HG02763 (cell line): ENCODE measurements at regions not wholly inside any gene's neighbourhood (a gene's known extent, or its start where the extent isn't known, plus 50 kb on each side); places are given as distances from the start of the nearest gene placed in this dataset.

ENCODE experiments used
- ATAC-seq: cut with Tn5 transposase; IDR thresholded peaks from one replicate; pipeline ENCODE4 v1.9.1; 2021; ENCODE audit warnings: mild to moderate bottlenecking, moderate library complexity; ENCODE audit not compliant: unreplicated experiment

DNA sequence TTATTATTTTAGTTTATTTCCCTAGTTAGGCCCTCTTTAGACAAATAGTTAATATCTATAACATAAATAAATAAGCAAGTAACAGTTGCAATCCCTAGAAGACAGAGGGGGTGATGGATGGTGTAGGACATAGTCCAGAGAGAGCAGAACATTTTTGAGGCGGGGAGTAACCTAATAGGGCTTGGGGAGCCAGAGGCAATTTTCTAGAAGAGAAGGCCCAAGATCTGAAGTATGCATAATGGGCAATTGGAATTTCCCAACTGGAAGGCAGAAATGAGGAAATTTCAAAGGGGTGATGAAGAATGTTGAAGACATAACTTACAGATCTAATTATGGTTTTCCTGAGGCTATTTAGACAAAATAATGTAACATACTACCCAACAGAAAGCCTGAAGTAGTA, 525.7 kb downstream of the TUSC7 start:
- ATAC-seq: no peak

DNA sequence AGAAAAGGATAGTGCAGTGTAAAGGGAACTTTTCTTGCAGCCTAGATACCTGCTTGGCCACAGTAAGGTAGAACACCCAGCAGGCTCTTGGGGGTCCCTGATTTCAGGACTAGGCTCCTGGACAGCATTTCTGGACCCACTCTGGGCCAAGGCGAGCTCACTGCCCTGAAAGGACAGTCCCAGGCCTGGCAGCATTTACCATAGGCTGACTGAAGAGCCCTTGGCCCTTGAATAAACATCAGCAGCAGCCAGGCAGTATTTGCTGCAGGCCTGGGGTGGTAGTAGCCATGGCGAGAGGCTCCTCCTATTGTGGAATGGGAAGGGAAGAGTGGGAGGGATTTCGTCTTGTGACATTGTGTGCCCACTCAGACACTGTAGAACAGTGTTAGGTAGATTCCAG, 529.2 kb downstream of the TUSC7 start:
- ATAC-seq: no peak

DNA sequence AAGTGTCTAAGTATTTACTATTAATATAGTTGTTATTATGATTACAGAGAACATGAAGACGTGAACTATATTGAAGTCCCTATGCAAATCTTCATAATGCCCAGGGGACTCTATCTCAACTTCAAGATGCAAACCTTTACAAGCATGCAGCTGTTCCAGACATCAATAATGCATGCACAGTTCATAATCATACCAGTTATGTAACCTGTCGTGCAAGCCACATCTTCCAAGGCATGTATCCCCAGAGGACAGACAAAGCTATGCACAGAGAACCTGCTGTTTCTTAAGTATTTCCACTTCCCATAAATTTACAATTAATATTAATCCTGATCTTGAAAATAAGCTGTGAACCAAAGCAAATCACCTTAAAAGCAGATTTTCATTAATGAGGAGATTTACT, 534.1 kb downstream of the TUSC7 start:
- ATAC-seq: no peak

DNA sequence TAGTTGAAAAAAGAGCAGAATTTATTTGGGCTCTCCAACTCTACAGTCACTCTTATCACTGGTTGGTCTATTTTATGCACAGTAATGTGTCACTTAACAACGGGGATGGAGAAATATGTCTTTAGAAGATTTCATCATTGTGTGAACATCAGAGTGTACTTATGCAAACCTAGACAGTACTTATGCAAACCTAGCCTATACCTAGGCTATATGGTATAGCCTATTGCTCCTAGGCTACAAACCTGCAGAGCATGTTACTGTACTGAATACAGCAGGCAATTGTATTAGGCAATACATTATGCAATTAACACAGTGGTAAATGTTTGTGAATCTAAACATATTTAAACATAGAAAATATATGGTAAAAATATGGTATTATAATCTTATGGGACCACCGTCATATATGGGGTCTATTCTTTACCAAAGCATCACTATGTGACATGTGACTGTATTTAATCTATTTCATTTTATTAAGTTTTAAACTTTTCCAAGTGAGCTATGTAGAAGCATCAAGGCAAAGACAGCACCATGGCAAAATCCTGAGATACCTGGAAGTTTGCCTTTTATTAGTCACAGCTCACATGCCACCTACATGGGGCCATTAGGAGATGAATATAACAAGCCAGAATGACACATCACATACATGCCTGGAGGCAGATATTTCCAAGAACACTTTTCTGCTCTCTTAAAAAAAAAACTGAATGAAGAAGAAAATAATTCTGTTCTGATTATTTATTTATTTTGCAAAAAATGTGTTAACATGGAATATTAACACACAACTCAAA, 537.4 kb downstream of the TUSC7 start:
- no peak for ATAC-seq

DNA sequence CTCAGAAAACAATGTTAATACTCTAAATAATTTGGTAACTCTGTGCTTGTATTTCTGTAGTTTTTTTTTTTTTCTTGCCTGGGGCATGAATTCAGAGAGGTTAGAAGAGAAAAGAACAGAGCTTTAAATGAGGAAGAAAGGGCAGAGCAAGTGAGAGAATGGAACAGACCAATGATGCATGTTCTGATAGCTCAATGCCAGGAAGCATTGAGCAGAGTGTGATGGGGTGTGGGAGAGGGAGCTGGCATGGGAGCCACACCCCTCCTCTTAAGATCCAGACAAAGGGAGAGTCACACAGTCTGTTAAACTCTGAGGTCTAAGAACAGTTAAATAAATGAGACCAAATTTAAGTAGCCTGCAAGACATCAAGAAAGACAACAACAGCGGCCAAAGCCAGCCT, 538.6 kb downstream of the TUSC7 start:
- ATAC-seq: no peak

DNA sequence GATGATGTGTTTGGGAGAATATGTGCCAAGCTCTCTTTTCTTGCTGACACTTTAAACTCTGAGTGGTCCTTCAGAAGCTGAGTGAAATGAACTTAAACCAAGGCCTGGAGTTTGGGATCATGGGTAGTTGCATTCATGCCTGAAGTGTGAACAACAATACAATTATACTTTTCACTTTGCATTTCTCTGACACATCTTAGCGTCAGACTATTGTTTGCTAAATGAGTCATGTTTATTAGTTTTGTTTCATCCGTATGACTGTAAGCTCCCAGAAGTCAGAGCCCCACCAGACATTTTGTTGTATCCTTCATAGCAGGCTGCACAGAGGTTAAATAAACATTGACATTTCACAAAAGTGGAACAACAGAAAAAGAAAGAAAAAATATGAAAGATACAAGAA, 542.6 kb downstream of the TUSC7 start:
- no peak for ATAC-seq

DNA sequence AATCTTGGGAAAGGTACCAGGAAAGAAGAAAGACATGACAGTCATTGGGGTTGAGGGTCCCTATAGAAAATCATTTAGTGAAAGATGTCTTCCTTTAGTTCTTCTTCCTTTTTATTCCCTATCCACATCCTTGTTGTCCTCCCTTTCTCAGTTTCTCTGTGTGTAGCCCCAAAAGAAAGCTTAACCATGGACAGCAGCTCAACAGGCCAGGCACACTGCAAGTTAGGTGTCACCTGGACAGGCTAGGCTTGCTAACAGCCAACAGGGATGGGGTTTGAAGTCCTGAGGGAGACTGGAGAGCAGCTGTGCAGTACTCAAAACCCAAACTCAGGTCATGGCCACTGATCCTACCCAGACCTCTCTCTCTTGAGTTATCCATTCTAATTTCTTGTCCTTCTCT, 543.1 kb downstream of the TUSC7 start:
- ATAC-seq: no peak

DNA sequence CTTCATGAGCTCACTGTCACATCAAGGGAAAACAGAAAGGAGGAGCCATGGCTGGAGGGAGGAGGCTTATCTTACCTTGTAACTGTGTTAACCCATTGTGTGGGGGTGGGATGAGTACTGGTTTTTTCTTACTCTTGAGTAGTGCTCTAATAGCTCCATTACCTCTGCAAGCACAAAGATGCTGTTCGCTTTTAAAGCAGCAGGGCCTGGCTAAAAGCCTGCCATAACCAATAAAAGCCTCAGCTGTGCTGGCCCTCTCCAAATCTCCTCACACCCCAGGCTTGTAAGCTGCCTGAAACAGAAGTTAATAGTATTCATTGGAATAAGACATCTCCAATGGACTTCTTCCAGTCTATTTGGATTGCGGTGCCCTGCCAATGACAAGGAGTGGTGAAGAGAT, 544.1 kb downstream of the TUSC7 start:
- no peak for ATAC-seq

DNA sequence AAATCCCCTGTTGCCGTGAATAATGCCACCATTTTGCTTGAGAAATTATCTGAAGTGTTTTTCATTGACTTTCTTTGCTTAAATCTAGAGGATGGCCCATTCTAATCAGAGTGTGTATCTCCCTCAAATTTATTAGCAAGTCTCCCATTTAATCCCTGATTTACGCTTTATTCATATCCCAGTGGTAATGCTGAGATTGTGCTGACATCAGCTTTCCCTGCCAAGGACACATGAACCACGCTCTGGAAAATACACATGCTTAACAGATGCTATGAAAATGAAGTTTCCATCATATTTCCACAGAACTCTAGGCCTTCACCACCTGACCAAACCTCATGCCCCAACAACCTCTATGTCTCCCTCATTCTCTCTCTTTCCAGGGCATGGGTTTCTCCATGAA, 545.4 kb downstream of the TUSC7 start:
- no peak for ATAC-seq

DNA sequence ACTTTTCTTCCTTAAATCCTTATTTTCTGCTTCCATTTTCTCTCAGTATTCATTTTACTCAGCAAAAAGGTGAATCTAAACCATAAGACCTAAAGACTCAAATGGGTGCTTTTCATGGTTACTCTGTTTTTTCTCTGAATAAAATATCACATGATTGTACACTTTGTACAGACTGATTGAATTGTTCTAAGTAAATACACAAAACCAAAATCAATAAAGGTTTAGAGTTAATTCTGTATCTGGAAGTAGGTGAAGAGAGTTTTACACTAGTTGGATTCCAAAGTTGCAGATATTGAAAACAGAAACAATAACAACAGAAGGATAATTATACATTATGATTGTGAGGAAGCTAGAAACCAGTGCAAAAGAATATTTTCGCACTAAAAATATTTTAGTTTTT, 546.2 kb downstream of the TUSC7 start:
- ATAC-seq: no peak

DNA sequence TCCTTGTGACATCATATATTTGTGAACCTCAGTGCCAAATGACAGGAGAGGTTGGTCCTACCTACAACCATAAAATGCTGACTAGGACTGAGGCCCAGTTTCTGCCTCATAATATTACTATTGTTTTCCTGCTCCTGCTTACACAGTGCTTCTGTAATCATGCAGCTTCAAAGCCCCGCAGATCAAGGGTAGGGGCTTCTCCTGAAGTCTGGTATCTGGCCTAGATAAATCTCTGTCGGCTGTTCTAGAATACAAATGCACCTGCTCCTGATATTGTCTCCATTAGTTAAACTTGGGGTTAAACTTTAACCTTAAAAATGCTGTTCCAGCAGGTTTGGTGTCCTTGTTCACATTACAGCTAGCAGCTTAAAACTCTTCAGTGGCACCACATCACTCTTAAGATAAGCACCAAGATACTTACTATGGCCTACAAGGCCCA, 552.4 kb downstream of the TUSC7 start:
- no peak for ATAC-seq

DNA sequence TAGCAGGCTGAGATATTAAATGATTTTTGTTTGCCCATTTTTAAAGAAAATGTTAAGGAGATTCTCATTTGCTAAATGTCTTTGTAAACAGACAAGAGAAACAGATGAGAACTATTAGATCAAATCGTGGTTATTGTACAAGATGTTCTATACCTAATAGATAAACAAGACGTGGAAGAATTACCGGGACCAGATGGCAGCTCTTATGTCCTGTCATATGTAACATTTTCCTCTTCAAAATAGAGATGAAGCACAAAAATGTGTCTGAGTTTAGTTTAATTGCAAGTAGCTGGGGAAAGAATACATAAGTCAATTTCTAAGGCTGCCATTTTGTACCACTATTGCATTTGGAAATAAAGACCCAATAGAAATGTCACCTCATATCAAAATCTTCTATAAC, 553.7 kb downstream of the TUSC7 start:
- ATAC-seq: no peak

DNA sequence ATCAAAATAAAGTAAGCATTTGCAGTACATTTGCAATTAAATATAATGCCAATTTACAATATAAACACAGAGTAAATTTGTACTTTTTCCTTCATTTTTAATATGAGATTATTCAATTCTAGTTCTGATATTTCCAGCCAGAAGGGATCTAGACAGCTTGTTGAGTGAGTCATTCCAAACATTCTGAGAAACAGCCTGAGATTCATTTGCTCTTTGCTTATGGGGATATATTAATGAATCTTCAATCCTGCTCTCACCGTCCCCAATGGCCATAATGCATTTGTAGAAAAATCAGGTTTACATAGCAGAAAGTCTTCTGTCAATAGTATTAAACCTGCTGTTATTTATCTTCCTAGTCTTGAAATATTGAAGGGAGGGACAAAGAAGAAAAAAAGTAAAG, 554.2 kb downstream of the TUSC7 start:
- no peak for ATAC-seq

DNA sequence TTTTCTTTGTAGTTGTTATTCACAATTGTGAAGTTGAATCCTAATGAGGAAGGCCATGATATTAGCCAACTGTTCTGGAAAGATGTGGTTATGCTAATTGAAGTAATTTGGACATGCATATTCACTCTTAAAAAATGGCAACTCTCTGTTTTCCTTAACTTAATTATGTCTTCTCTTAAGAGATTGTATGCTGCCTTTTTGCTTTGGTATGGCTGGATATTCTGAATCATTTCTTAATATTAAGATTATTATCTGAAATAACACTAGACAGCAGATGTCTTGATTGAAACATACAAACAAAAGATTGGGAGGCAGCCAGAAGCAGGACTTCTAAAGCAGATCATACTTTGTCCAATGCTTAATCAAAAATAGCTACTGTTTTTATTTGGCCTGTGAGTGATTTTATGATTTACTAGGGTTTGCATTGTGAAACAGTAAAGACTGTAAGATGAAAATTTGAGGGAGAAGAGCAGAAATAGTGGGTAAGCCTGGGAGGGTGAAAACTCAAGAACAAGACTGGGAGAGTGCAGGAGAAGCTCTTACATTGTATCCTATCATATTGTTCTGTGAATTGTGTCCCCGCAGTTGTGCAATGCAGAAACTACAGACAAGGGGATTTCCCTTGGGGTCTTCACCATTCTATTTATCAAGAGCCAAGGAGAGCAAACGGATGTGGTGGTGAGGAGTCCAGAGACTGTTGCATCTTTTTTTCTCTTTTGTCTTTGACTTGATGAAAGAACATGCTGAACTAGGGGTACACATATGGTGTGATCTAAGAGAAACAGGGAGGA, 554.8 kb downstream of the TUSC7 start:
- ATAC-seq: no peak

DNA sequence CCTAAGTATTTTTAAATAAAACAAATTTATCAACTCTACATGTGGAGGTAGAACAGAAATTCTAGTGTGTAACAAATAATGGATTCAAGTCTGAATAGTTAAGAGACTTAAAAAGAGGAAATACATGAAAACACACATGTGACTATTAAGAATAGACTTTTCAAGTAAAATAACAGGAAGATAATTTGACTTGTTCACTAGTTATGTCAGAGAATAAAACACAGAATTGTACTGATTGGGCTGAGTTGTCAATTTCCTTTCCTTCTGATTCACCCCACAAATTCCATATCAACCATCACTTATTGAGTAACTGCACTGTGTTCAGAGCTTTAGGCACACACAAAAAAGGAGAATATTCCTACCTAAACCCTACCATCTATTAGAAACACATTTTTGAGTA, 557.2 kb downstream of the TUSC7 start:
- ATAC-seq: no peak

DNA sequence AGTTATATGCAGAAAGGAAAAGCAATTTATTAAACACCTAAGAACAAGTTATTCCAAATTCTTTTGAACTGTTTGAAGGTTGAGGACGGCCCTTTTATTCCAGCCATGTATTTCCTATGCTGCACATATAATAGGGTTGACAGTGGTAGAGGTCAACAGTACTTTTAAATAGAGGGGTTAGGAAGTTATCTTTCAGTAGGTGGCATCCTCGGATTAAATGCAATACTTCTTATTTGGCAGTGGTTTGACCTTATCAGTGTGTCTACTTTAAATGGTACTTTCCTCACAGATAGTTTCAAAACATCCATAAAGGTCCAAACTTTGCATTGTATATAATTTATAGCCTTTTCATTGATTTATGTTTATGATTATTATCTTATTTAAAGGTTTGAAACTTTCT, 558.7 kb downstream of the TUSC7 start:
- ATAC-seq: no peak

DNA sequence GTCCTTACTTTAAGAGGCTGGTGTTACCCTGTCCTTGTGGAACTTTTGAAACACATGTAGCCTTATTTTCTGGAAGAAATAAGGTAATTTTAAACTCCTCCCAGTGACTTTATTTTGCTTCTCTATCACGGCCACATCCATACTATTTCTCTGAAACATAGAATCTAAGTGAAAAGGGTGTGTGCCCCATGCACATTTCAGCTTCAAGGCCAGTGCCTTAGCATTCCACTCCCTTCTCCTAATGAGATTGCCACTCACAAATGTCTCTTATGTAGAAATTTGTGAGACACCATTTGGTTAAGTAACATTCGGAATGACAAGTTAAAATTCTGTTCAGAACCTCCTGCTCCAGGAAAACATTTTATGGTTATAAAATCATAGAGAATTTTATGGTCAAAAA, 562.7 kb downstream of the TUSC7 start:
- ATAC-seq: no peak

DNA sequence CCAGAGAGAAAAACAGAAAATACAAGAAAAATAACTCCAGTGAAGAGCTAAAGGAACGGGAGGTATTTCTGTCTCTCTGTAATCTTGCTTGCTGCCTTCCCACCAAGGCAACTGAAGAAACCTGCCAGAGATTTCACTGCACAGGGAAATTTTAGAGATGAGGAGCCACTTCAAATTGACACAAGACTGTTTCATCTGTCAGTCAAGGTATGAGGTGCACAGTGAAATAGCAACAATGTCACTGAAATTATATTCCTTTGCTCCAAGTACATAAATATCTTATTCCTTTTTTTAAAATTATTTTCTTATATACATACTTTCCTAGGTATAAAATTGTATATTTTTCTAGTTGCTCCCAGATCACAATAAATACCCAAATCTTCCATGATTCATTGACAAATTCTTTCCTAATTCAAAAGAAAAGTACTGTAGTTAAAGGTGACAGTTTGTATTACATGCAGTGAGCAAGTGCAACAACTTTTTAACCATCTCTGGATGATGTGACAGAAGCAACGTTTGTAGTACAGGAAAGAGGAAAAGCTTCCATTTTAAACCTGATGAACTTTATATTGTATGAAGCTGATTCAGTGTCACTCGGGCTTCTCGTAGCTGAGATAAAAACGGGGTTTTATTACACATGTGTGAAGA, 563.4 kb downstream of the TUSC7 start:
- no peak for ATAC-seq

DNA sequence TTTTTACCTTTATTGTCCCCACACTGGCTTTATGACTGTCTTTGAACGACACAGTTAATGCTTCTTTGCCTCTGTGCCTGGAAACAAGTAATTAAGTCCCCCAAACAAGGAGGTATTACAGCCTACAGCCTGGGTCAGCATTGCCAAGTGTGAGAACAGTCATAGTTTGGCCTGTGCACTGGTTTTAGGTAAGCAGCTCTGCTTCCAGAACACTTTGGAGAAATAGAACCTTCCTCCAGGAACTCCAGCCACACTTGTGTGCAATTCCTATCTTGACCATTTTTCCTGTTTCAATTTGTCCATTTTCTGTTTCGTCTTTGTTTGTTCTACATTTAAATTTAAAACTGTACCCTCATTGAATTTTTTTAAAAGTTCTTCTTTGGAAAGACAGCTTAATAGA, 568.2 kb downstream of the TUSC7 start:
- ATAC-seq: no peak

DNA sequence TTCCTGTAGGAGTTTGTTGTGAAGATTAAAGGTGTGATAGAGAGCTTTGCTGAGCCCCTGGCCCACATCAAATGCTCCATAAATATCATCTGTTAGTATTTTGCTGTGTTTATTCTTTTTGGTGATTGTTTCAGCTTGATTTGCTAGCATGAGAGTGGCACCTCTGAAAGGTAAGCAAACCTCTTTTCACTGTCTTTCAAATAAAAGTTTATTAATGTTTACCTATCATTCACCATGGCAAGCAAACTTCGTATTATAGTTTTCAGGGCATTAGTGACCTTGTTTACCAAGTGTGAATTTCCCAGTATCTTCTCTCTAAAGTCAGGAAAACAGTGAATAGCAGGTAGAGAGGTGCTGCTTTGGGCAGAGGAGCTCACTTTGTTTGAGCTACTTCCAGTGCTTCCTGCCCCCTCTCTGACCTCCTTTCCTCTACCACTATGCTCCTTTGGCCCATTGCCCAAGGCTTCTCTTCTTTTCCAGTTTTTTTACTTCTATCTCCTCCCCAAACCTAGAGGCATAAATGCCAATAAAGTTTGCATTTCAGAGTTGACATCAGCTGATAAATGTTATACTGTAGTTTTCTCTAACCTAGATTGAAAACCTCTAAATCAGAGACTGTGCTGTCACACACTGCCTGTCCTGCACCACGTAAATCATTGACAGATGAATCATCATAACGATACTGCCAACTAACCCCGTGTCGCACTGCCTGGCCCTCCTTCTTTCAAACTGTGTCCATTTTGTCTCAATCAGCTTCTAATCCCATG, 569.0 kb downstream of the TUSC7 start:
- ATAC-seq: peak; percentile 100

DNA sequence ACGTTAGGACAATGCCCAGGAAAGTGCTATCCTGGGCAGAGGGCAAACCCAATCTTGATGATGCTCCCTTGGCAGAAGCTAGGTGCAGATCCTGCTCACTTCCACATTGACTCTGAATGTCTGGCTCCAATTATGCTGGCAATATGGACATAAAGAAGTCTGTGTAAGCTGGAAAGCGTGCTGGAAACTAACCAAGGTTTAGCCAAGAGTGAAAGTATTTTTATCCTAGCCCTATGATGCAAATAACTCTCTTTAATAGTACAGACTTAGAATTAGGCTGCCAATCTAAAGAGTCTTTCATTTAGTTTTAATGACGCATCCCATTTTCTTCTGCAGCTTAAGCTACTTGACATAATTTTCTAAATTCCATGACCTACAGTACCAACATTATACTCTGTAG, 571.8 kb downstream of the TUSC7 start:
- no peak for ATAC-seq
